ENCODE measurements at regions not wholly inside any gene's neighbourhood (a gene's known extent, or its start where the extent isn't known, plus 50 kb on each side); places are given as distances from the start of the nearest gene placed in this dataset.
"Not testable (repeated sequence)": the region's sequence is repeated elsewhere in the genome, so short reads cannot be mapped to it uniquely, and the experiment has no call there.

- no peak for DNase-seq
Measured at GRCh38 chr10:64038107-64038506, 516.9 kb downstream of the REEP3 start.

- no peak for DNase-seq
Measured at GRCh38 chr10:64039198-64039597, 518.0 kb downstream of the REEP3 start.

- no peak for DNase-seq
Measured at GRCh38 chr10:64040781-64041180, 519.6 kb downstream of the REEP3 start.

GRCh38 chr10:64041185-64041988 lies 520.2 kb downstream of the REEP3 start:
- DNase-seq = peak; percentile 71

- DNase-seq = no peak
Measured at GRCh38 chr10:64041989-64042490, 520.8 kb downstream of the REEP3 start.

- DNase-seq = no peak
Measured at GRCh38 chr10:64044098-64044497, 522.9 kb downstream of the REEP3 start.

GRCh38 chr10:64044957-64045632 lies 523.9 kb downstream of the REEP3 start:
- not testable (repeated sequence) for DNase-seq

- DNase-seq = no peak
Measured at GRCh38 chr10:64054392-64054791, 533.2 kb downstream of the REEP3 start.

GRCh38 chr10:64059884-64060283 lies 538.7 kb downstream of the REEP3 start:
- no peak for DNase-seq

GRCh38 chr10:64060389-64060788 lies 539.2 kb downstream of the REEP3 start:
- DNase-seq = no peak

GRCh38 chr10:64062793-64063192 lies 541.6 kb downstream of the REEP3 start:
- no peak for DNase-seq

GRCh38 chr10:64067009-64067606 lies 545.9 kb downstream of the REEP3 start:
- no peak for DNase-seq

- no peak for DNase-seq
Measured at GRCh38 chr10:64067859-64068258, 546.7 kb downstream of the REEP3 start.

- DNase-seq = no peak
Measured at GRCh38 chr10:64070241-64070640, 549.0 kb downstream of the REEP3 start.

GRCh38 chr10:64071218-64071617 lies 550.0 kb downstream of the REEP3 start:
- DNase-seq = no peak

GRCh38 chr10:64075604-64076003 lies 554.4 kb downstream of the REEP3 start:
- no peak for DNase-seq

GRCh38 chr10:64076322-64076940 lies 555.2 kb downstream of the REEP3 start:
- DNase-seq = no peak

- no peak for DNase-seq
Measured at GRCh38 chr10:64079341-64079740, 558.1 kb downstream of the REEP3 start.

GRCh38 chr10:64080071-64080470 lies 558.9 kb downstream of the REEP3 start:
- no peak for DNase-seq

- no peak for DNase-seq
Measured at GRCh38 chr10:64081947-64082482, 560.8 kb downstream of the REEP3 start.

- DNase-seq = no peak
Measured at GRCh38 chr10:64086083-64086767, 565.0 kb downstream of the REEP3 start.

GRCh38 chr10:64089648-64090047 lies 568.4 kb downstream of the REEP3 start:
- no peak for DNase-seq

Measured in NCI-H1436 (cell line).